GM23338 (cell line): ENCODE measurements at regions not wholly inside any gene's neighbourhood (a gene's known extent, or its start where the extent isn't known, plus 50 kb on each side); places are given as distances from the start of the nearest gene placed in this dataset.

ENCODE experiments used
- ATAC-seq: fragments of 200-7000 bp; cut with Tn5 transposase; 3 replicates; pipeline ENCODE4 v1.9.1; 2020
- DNase-seq: peaks from one replicate; pipeline ENCODE4 v3.0.0-alpha.2; 2015; ENCODE audit warnings: low spot score
- H2AFZ ChIP-seq: fragments of 200-600 bp; sonication (generic); 2 replicates; pipeline ENCODE4 v1.8.0; 2016; ENCODE audit warnings: antibody characterized with exemption, mild to moderate bottlenecking, moderate library complexity
- H3F3A ChIP-seq: fragments of 200-600 bp; sonication (generic); replicated peaks from 2 replicates; pipeline ENCODE4 v1.8.0; 2017; ENCODE audit warnings: antibody characterized with exemption, mixed run types, low read depth
- H3K27ac ChIP-seq: fragments of 200-600 bp; sonication (generic); 2 replicates; pipeline ENCODE4 v1.6.1; 2016; ENCODE audit warnings: low read depth
- H3K27me3 ChIP-seq: fragments of 200-600 bp; sonication (generic); 2 replicates; pipeline ENCODE4 v1.8.0; 2016; ENCODE audit warnings: mild to moderate bottlenecking, mixed run types, moderate library complexity; ENCODE audit not compliant: insufficient read depth
- H3K36me3 ChIP-seq: fragments of 200-600 bp; sonication (generic); 2 replicates; pipeline ENCODE4 v1.8.0; 2016; ENCODE audit warnings: mild to moderate bottlenecking; ENCODE audit not compliant: insufficient read depth
- H3K4me1 ChIP-seq: fragments of 200-600 bp; sonication (generic); 2 replicates; pipeline ENCODE4 v1.8.0; 2016; ENCODE audit warnings: mild to moderate bottlenecking, moderate library complexity; ENCODE audit not compliant: insufficient read depth
- H3K4me2 ChIP-seq: fragments of 200-600 bp; sonication (generic); 2 replicates; pipeline ENCODE4 v1.7.1; 2017; ENCODE audit warnings: mixed run types
- H3K4me3 ChIP-seq: fragments of 200-600 bp; sonication (generic); 2 replicates; pipeline ENCODE4 v1.6.1; 2016; ENCODE audit warnings: mixed run types
- H3K79me2 ChIP-seq: fragments of 200-600 bp; sonication (generic); replicated peaks from 2 replicates; pipeline ENCODE4 v1.8.0; 2017; ENCODE audit warnings: mild to moderate bottlenecking; ENCODE audit not compliant: insufficient read depth
- H3K9me2 ChIP-seq: fragments of 200-600 bp; sonication (generic); 2 replicates; pipeline ENCODE4 v1.8.0; 2017; ENCODE audit not compliant: insufficient read depth
- H4K20me1 ChIP-seq: fragments of 200-600 bp; sonication (generic); replicated peaks from 2 replicates; pipeline ENCODE4 v1.8.0; 2017; ENCODE audit warnings: mild to moderate bottlenecking; ENCODE audit not compliant: insufficient read depth
- H3K27ac Mint-ChIP-seq: 2 replicates; pipeline ENCODE4 v1.8.0; 2020; ENCODE audit warnings: inconsistent platforms, mild to moderate bottlenecking, moderate library complexity, mixed read lengths
- H3K27me3 Mint-ChIP-seq: 3 replicates; pipeline ENCODE4 v1.8.0; 2022; ENCODE audit warnings: low read depth, mild to moderate bottlenecking, moderate library complexity, mixed read lengths, inconsistent platforms; ENCODE audit not compliant: insufficient read depth, poor library complexity
- H3K36me3 Mint-ChIP-seq: 3 replicates; pipeline ENCODE4 v1.8.0; 2021; ENCODE audit warnings: low read depth, mild to moderate bottlenecking, inconsistent platforms, moderate library complexity, mixed read lengths
- H3K4me1 Mint-ChIP-seq: 3 replicates; pipeline ENCODE4 v1.8.0; 2020; ENCODE audit warnings: mild to moderate bottlenecking, inconsistent platforms, mixed read lengths
- H3K4me3 Mint-ChIP-seq: 3 replicates; pipeline ENCODE4 v1.8.0; 2021; ENCODE audit warnings: moderate library complexity, mild to moderate bottlenecking, inconsistent platforms, mixed read lengths
- H3K9me3 Mint-ChIP-seq: 3 replicates; pipeline ENCODE4 v1.8.0; 2020; ENCODE audit warnings: moderate library complexity, mild to moderate bottlenecking, inconsistent platforms, mixed read lengths
- CREB1 ChIP-seq: fragments of 250-450 bp; sonication (Bioruptor Pico); IDR thresholded peaks from 2 replicates; pipeline ENCODE4 v1.5.0; 2020; ENCODE audit warnings: low read depth, mild to moderate bottlenecking, moderate library complexity
- EZH2phosphoT487 ChIP-seq: fragments of 200-600 bp; sonication (generic); IDR thresholded peaks from one replicate; pipeline ENCODE4 v1.8.1; 2018; ENCODE audit warnings: antibody characterized with exemption; ENCODE audit not compliant: unreplicated experiment
- NANOG ChIP-seq: IDR thresholded peaks from 2 replicates; pipeline ENCODE4 v1.6.1; 2016; ENCODE audit warnings: antibody characterized with exemption, borderline replicate concordance
- POLR2AphosphoS5 ChIP-seq: IDR thresholded peaks from 2 replicates; pipeline ENCODE4 v1.6.1; 2016; ENCODE audit warnings: antibody characterized with exemption, low read depth
- STAT1 ChIP-seq: IDR thresholded peaks from one replicate; pipeline ENCODE4 v1.6.1; 2016; ENCODE audit warnings: antibody characterized with exemption; ENCODE audit not compliant: unreplicated experiment
- ZNF114 ChIP-seq: fragments of 250-450 bp; sonication (Bioruptor Pico); IDR thresholded peaks from 2 replicates; pipeline ENCODE4 v1.5.0; 2020; ENCODE audit warnings: mild to moderate bottlenecking, moderate library complexity
- ZNF331 ChIP-seq: fragments of 250-450 bp; sonication (Bioruptor Pico); IDR thresholded peaks from 2 replicates; pipeline ENCODE4 v1.5.0; 2020; ENCODE audit warnings: low read depth, mild to moderate bottlenecking, moderate library complexity
- TF ChIP-seq, protein P1 (sequence below): IDR thresholded peaks from one replicate; pipeline ENCODE4 v1.6.1; 2018; ENCODE audit warnings: antibody characterized with exemption; ENCODE audit not compliant: unreplicated experiment
- TF ChIP-seq, protein P2 (sequence below): fragments of 250-450 bp; sonication (Bioruptor Pico); IDR thresholded peaks from 2 replicates; pipeline ENCODE4 v1.5.0; 2020; ENCODE audit warnings: mild to moderate bottlenecking, moderate library complexity
- TF ChIP-seq, protein P3 (sequence below), 2 experiments: fragments of 200-600 bp in 1 of 2; sonication (generic) in 1 of 2; conservative IDR thresholded peaks; 2 replicates each; pipeline versions ENCODE4 v1.5.1 to v1.6.1; 2016 to 2017; ENCODE audit warnings: antibody characterized with exemption in 2 of 2, low read depth in 2 of 2, mild to moderate bottlenecking in 2 of 2, moderate library complexity in 1 of 2
- TF ChIP-seq, protein P4 (sequence below): IDR thresholded peaks from 2 replicates; pipeline ENCODE4 v1.6.1; 2016; ENCODE audit warnings: antibody characterized with exemption

DNA sequence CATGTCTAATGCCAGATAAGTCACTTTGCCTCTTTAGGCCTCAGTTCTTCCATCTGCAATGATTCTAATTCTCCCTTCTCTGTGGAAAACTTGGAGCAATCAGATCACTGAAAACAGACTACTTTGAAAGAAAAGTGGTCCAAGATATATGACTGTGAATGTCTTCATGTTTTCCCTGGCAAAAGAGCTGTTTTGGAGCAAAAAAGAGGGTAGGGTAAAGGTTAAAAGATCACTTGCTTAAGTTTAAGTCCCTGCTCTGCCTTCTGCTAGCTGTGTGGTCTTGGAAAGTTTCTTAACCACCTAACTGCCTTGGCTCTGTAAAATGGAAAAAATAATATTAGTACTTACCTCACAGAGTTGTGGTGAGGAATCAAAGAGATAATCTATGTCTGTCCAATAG, 140.3 kb upstream of the PAK3 start (continued):
- TF ChIP-seq, protein P1, sequence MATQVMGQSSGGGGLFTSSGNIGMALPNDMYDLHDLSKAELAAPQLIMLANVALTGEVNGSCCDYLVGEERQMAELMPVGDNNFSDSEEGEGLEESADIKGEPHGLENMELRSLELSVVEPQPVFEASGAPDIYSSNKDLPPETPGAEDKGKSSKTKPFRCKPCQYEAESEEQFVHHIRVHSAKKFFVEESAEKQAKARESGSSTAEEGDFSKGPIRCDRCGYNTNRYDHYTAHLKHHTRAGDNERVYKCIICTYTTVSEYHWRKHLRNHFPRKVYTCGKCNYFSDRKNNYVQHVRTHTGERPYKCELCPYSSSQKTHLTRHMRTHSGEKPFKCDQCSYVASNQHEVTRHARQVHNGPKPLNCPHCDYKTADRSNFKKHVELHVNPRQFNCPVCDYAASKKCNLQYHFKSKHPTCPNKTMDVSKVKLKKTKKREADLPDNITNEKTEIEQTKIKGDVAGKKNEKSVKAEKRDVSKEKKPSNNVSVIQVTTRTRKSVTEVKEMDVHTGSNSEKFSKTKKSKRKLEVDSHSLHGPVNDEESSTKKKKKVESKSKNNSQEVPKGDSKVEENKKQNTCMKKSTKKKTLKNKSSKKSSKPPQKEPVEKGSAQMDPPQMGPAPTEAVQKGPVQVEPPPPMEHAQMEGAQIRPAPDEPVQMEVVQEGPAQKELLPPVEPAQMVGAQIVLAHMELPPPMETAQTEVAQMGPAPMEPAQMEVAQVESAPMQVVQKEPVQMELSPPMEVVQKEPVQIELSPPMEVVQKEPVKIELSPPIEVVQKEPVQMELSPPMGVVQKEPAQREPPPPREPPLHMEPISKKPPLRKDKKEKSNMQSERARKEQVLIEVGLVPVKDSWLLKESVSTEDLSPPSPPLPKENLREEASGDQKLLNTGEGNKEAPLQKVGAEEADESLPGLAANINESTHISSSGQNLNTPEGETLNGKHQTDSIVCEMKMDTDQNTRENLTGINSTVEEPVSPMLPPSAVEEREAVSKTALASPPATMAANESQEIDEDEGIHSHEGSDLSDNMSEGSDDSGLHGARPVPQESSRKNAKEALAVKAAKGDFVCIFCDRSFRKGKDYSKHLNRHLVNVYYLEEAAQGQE = no peak
- TF ChIP-seq EZH2phosphoT487 = no peak

DNA sequence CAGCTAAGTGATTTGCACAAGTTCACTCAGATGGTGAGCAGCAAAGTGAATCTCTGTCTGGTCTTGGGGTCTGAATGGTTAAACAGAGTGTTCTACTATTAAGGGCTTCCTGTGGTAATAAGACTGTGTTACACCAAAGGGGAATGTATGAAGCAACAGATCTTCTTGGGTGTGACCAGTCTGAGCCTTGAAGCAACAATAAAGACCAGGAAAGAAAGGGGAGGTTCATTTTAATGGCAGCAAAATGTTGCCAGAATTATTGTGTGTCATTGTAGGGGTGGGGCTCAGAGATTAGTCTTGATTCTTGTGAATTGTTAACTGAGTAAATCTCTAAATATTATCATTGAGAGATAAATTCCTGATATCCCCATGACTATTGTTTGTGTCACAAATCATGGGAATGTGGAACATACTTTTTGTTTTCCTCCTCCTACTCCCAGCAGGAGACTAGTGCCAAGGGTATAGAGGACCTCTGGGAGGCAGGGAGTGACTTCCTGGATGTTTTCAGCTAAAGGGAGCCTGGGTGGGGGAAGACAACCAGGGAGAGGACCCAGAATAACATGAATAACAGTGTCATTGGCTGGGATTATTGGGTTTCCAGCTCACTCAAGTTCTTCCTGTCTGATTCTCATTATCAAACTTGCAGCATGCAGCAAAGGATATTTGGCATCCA, 141.4 kb upstream of the PAK3 start:
- TF ChIP-seq, protein P2, sequence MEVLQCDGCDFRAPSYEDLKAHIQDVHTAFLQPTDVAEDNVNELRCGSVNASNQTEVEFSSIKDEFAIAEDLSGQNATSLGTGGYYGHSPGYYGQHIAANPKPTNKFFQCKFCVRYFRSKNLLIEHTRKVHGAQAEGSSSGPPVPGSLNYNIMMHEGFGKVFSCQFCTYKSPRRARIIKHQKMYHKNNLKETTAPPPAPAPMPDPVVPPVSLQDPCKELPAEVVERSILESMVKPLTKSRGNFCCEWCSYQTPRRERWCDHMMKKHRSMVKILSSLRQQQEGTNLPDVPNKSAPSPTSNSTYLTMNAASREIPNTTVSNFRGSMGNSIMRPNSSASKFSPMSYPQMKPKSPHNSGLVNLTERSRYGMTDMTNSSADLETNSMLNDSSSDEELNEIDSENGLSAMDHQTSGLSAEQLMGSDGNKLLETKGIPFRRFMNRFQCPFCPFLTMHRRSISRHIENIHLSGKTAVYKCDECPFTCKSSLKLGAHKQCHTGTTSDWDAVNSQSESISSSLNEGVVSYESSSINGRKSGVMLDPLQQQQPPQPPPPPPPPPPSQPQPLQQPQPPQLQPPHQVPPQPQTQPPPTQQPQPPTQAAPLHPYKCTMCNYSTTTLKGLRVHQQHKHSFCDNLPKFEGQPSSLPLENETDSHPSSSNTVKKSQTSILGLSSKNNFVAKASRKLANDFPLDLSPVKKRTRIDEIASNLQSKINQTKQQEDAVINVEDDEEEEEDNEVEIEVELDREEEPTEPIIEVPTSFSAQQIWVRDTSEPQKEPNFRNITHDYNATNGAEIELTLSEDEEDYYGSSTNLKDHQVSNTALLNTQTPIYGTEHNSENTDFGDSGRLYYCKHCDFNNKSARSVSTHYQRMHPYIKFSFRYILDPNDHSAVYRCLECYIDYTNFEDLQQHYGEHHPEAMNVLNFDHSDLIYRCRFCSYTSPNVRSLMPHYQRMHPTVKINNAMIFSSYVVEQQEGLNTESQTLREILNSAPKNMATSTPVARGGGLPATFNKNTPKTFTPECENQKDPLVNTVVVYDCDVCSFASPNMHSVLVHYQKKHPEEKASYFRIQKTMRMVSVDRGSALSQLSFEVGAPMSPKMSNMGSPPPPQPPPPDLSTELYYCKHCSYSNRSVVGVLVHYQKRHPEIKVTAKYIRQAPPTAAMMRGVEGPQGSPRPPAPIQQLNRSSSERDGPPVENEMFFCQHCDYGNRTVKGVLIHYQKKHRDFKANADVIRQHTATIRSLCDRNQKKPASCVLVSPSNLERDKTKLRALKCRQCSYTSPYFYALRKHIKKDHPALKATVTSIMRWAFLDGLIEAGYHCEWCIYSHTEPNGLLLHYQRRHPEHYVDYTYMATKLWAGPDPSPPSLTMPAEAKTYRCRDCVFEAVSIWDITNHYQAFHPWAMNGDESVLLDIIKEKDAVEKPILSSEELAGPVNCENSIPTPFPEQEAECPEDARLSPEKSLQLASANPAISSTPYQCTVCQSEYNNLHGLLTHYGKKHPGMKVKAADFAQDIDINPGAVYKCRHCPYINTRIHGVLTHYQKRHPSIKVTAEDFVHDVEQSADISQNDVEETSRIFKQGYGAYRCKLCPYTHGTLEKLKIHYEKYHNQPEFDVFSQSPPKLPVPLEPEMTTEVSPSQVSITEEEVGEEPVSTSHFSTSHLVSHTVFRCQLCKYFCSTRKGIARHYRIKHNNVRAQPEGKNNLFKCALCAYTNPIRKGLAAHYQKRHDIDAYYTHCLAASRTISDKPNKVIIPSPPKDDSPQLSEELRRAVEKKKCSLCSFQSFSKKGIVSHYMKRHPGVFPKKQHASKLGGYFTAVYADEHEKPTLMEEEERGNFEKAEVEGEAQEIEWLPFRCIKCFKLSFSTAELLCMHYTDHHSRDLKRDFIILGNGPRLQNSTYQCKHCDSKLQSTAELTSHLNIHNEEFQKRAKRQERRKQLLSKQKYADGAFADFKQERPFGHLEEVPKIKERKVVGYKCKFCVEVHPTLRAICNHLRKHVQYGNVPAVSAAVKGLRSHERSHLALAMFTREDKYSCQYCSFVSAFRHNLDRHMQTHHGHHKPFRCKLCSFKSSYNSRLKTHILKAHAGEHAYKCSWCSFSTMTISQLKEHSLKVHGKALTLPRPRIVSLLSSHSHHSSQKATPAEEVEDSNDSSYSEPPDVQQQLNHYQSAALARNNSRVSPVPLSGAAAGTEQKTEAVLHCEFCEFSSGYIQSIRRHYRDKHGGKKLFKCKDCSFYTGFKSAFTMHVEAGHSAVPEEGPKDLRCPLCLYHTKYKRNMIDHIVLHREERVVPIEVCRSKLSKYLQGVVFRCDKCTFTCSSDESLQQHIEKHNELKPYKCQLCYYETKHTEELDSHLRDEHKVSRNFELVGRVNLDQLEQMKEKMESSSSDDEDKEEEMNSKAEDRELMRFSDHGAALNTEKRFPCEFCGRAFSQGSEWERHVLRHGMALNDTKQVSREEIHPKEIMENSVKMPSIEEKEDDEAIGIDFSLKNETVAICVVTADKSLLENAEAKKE = no peak
- TF ChIP-seq POLR2AphosphoS5 (no peak), CREB1 (no peak), NANOG (no peak), ZNF114 (CRISPR knock-in tag) (no peak), ZNF331 (CRISPR knock-in tag) (no peak), EZH2phosphoT487 (no peak), STAT1 (no peak)
- TF ChIP-seq, protein P3, sequence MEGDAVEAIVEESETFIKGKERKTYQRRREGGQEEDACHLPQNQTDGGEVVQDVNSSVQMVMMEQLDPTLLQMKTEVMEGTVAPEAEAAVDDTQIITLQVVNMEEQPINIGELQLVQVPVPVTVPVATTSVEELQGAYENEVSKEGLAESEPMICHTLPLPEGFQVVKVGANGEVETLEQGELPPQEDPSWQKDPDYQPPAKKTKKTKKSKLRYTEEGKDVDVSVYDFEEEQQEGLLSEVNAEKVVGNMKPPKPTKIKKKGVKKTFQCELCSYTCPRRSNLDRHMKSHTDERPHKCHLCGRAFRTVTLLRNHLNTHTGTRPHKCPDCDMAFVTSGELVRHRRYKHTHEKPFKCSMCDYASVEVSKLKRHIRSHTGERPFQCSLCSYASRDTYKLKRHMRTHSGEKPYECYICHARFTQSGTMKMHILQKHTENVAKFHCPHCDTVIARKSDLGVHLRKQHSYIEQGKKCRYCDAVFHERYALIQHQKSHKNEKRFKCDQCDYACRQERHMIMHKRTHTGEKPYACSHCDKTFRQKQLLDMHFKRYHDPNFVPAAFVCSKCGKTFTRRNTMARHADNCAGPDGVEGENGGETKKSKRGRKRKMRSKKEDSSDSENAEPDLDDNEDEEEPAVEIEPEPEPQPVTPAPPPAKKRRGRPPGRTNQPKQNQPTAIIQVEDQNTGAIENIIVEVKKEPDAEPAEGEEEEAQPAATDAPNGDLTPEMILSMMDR (conservative IDR thresholded peaks at IDR 0.05; ENCODE audit: low read depth in 2 of 2) = no peak
- TF ChIP-seq, protein P4, sequence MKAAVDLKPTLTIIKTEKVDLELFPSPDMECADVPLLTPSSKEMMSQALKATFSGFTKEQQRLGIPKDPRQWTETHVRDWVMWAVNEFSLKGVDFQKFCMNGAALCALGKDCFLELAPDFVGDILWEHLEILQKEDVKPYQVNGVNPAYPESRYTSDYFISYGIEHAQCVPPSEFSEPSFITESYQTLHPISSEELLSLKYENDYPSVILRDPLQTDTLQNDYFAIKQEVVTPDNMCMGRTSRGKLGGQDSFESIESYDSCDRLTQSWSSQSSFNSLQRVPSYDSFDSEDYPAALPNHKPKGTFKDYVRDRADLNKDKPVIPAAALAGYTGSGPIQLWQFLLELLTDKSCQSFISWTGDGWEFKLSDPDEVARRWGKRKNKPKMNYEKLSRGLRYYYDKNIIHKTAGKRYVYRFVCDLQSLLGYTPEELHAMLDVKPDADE = no peak
- DNase-seq (no peak), ATAC-seq (no peak)
- H3K4me3 Mint-ChIP-seq = no peak overlapping the region
- H3K36me3 Mint-ChIP-seq = no peaks in the 10 kb centered on the region
- Histone ChIP-seq H3K27ac (no peak overlapping the region), H3K4me2 (no peak overlapping the region), H2AFZ (no peak overlapping the region), H3K4me1 (no peaks in the 10 kb centered on the region), H3K36me3 (no peaks in the 10 kb centered on the region), H4K20me1 (no peaks in the 10 kb centered on the region), H3K9me2 (no peaks in the 10 kb centered on the region), H3F3A (no peaks in the 10 kb centered on the region), H3K27me3 (no peaks in the 10 kb centered on the region), H3K4me3 (no peak overlapping the region), H3K79me2 (no peaks in the 10 kb centered on the region)
- no peak overlapping the region for H3K27ac Mint-ChIP-seq
- H3K4me1 Mint-ChIP-seq = peaks cover 10% of the 10 kb centered on the region
- H3K27me3 Mint-ChIP-seq = no peaks in the 10 kb centered on the region
- H3K9me3 Mint-ChIP-seq = no peaks in the 10 kb centered on the region
